ENCODE measurements at regions not wholly inside any gene's neighbourhood (a gene's known extent, or its start where the extent isn't known, plus 50 kb on each side); places are given as distances from the start of the nearest gene placed in this dataset.

- H3K79me2 ChIP-seq (ENCODE audit: low read length) = no peaks in the 10 kb centered on the region
- H3K9me3 ChIP-seq (replicated peaks; ENCODE audit: insufficient read depth, low read length) = no peaks in the 10 kb centered on the region
- no peaks in the 10 kb centered on the region for H3K4me1 ChIP-seq (ENCODE audit: low read length)
- no peaks in the 10 kb centered on the region for H3K27me3 ChIP-seq (replicated peaks; ENCODE audit: insufficient read depth, low read length)
- H3F3A ChIP-seq (ENCODE audit: insufficient read depth, low read length) = no peaks in the 10 kb centered on the region
- no peak overlapping the region for H2AFZ ChIP-seq (ENCODE audit: low read length)
- H3K9ac ChIP-seq (ENCODE audit: low read length) = no peak overlapping the region
- H4K20me1 ChIP-seq (ENCODE audit: insufficient read depth, low read length) = no peaks in the 10 kb centered on the region
- H3K27ac ChIP-seq (ENCODE audit: low read length) = no peak overlapping the region
- no peaks in the 10 kb centered on the region for H3K36me3 ChIP-seq (replicated peaks; ENCODE audit: insufficient read depth, low read length)
- TF ChIP-seq EZH2phosphoT487 (IDR thresholded peaks at IDR 0.05; ENCODE audit: low read length) (no peak), EZH2 (optimal IDR thresholded peaks at IDR 0.05; ENCODE audit: low read depth, low read length) (no peak)
- TF ChIP-seq, protein P1, sequence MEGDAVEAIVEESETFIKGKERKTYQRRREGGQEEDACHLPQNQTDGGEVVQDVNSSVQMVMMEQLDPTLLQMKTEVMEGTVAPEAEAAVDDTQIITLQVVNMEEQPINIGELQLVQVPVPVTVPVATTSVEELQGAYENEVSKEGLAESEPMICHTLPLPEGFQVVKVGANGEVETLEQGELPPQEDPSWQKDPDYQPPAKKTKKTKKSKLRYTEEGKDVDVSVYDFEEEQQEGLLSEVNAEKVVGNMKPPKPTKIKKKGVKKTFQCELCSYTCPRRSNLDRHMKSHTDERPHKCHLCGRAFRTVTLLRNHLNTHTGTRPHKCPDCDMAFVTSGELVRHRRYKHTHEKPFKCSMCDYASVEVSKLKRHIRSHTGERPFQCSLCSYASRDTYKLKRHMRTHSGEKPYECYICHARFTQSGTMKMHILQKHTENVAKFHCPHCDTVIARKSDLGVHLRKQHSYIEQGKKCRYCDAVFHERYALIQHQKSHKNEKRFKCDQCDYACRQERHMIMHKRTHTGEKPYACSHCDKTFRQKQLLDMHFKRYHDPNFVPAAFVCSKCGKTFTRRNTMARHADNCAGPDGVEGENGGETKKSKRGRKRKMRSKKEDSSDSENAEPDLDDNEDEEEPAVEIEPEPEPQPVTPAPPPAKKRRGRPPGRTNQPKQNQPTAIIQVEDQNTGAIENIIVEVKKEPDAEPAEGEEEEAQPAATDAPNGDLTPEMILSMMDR (IDR thresholded peaks at IDR 0.05; ENCODE audit: low read length) = no peak
- H3K4me3 ChIP-seq (ENCODE audit: low read length) = no peak overlapping the region
- H3K4me2 ChIP-seq (ENCODE audit: low read depth, low read length) = no peak overlapping the region
- no peaks in the 10 kb centered on the region for H3K9me2 ChIP-seq (replicated peaks; ENCODE audit: insufficient read depth, low read length)
- no peak for DNase-seq
Observed at GRCh38 chr15:81729340-81729739, 316.5 kb downstream of the MEX3B start.

- Histone ChIP-seq H3K9ac (ENCODE audit: low read length) (no peak overlapping the region), H2AFZ (ENCODE audit: low read length) (no peak overlapping the region), H3F3A (ENCODE audit: insufficient read depth, low read length) (no peaks in the 10 kb centered on the region), H3K9me3 (replicated peaks; ENCODE audit: insufficient read depth, low read length) (no peaks in the 10 kb centered on the region), H3K36me3 (replicated peaks; ENCODE audit: insufficient read depth, low read length) (no peaks in the 10 kb centered on the region), H3K79me2 (ENCODE audit: low read length) (no peaks in the 10 kb centered on the region), H3K4me3 (ENCODE audit: low read length) (no peak overlapping the region), H4K20me1 (ENCODE audit: insufficient read depth, low read length) (no peaks in the 10 kb centered on the region), H3K27me3 (replicated peaks; ENCODE audit: insufficient read depth, low read length) (no peaks in the 10 kb centered on the region), H3K27ac (ENCODE audit: low read length) (no peak overlapping the region), H3K4me1 (ENCODE audit: low read length) (no peaks in the 10 kb centered on the region), H3K9me2 (replicated peaks; ENCODE audit: insufficient read depth, low read length) (no peaks in the 10 kb centered on the region), H3K4me2 (ENCODE audit: low read depth, low read length) (no peak overlapping the region)
- DNase-seq = no peak
- TF ChIP-seq EZH2 (optimal IDR thresholded peaks at IDR 0.05; ENCODE audit: low read depth, low read length) (no peak), EZH2phosphoT487 (IDR thresholded peaks at IDR 0.05; ENCODE audit: low read length) (no peak)
- TF ChIP-seq, protein P1 (IDR thresholded peaks at IDR 0.05; ENCODE audit: low read length) = no peak
Observed at GRCh38 chr15:81728726-81729125, 317.1 kb downstream of the MEX3B start.

GRCh38 chr15:81725590-81725989 is 320.2 kb downstream of the MEX3B start:
- TF ChIP-seq EZH2 (optimal IDR thresholded peaks at IDR 0.05; ENCODE audit: low read depth, low read length) (no peak), EZH2phosphoT487 (IDR thresholded peaks at IDR 0.05; ENCODE audit: low read length) (no peak)
- TF ChIP-seq, protein P1 (IDR thresholded peaks at IDR 0.05; ENCODE audit: low read length) = no peak
- no peaks in the 10 kb centered on the region for H3K27me3 ChIP-seq (replicated peaks; ENCODE audit: insufficient read depth, low read length)
- no peak for DNase-seq
- H3K9ac ChIP-seq (ENCODE audit: low read length) = no peak overlapping the region
- H3K4me3 ChIP-seq (ENCODE audit: low read length) = no peak overlapping the region
- no peaks in the 10 kb centered on the region for H3K9me2 ChIP-seq (replicated peaks; ENCODE audit: insufficient read depth, low read length)
- H4K20me1 ChIP-seq (ENCODE audit: insufficient read depth, low read length) = no peaks in the 10 kb centered on the region
- H3K27ac ChIP-seq (ENCODE audit: low read length) = no peak overlapping the region
- H3K9me3 ChIP-seq (replicated peaks; ENCODE audit: insufficient read depth, low read length) = no peaks in the 10 kb centered on the region
- H3K36me3 ChIP-seq (replicated peaks; ENCODE audit: insufficient read depth, low read length) = no peaks in the 10 kb centered on the region
- no peaks in the 10 kb centered on the region for H3F3A ChIP-seq (ENCODE audit: insufficient read depth, low read length)
- no peak overlapping the region for H3K4me2 ChIP-seq (ENCODE audit: low read depth, low read length)
- H3K4me1 ChIP-seq (ENCODE audit: low read length) = no peaks in the 10 kb centered on the region
- no peaks in the 10 kb centered on the region for H3K79me2 ChIP-seq (ENCODE audit: low read length)
- H2AFZ ChIP-seq (ENCODE audit: low read length) = no peak overlapping the region

Data from MM.1S (cell line).